RPMI7951 (cell line): ENCODE measurements at regions not wholly inside any gene's neighbourhood (a gene's known extent, or its start where the extent isn't known, plus 50 kb on each side); places are given as distances from the start of the nearest gene placed in this dataset.
"Not testable (repeated sequence)": the region's sequence is repeated elsewhere in the genome, so short reads cannot be mapped to it uniquely, and the experiment has no call there.

Source experiments
- DNase-seq: peaks from one replicate; pipeline ENCODE4 v3.0.0-alpha.2; 2012; ENCODE audit warnings: low read depth

- no peak for DNase-seq
Measured at GRCh38 chr6:55058682-55059081, 115.6 kb upstream of the HCRTR2 start.

GRCh38 chr6:55064711-55065420 lies 109.4 kb upstream of the HCRTR2 start:
- DNase-seq = no peak

DNA sequence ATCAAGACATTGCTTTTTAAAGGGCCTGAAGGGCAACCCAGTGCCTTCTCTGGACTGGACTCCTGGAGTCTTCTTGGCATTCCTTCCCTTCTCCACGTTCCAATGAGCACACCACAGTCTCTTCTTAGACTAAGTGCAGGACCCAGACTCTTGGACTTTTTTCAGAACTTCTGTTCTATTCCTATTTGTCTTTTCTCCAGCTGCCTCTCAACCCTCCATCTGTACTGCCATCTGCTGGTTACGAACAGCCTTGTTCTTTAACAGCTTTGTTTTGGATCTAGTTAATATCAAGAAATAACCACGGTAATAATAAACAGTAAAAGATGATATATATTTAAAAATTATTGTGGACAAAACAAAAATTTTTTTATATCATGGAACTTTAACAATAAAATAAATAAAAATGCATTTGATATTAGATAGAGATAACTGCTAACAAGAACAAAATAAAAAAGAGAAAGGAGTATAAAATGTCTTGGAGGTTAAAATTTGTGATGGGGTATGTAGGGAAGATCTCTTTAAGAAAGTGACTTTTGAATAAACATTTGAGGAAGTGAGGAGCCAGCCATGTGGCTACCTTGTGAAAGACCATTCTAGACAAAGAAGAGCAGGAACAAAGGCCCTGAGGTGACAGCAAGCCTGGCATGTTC lies 105.1 kb upstream of the HCRTR2 start:
- peak; percentile 38 for DNase-seq

- peak; percentile 2 for DNase-seq
Measured at GRCh38 chr6:55082021-55082420, 92.3 kb upstream of the HCRTR2 start.

- not testable (repeated sequence) for DNase-seq
Measured at GRCh38 chr6:55088011-55088410, 86.3 kb upstream of the HCRTR2 start.

DNA sequence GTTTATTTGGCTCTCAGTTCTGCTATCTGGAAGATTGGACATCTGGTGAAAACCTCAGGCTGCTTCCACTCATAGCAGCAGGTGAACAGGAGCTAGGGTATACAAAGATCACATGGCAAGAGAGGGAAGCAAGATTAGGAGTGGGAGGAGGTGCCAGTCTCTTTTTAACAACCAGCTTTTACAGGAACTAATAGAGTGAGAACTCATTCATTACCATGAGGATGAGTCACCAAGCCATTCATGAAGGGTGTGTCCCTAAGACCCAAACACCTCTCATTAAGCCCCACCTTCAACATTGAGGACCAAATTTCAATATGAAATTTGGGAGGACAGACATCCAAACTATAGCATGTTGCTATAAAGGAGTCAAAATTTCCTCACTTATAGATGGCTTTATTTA lies 85.4 kb upstream of the HCRTR2 start:
- no peak for DNase-seq

- no peak for DNase-seq
Measured at GRCh38 chr6:55089325-55089724, 85.0 kb upstream of the HCRTR2 start.

DNA sequence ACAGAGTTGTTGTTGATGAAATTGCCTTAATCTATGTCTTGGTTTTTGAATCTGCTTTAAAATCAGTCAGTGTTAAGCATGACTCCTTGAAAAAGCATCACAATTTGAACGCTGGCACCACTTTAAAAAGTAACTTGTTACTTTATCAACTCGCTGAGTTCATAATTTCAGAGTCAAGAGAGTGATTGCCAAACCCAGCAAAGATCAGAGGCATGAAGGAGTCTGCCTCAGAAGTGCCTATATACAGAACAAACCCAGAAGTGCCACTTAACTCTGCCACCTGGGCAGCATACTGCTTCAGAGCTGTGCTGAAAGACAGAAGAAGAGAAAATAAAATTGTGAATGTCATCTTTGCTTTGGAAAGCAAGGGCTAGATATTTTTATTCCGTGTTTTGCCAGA lies 73.6 kb upstream of the HCRTR2 start:
- no peak for DNase-seq

DNA sequence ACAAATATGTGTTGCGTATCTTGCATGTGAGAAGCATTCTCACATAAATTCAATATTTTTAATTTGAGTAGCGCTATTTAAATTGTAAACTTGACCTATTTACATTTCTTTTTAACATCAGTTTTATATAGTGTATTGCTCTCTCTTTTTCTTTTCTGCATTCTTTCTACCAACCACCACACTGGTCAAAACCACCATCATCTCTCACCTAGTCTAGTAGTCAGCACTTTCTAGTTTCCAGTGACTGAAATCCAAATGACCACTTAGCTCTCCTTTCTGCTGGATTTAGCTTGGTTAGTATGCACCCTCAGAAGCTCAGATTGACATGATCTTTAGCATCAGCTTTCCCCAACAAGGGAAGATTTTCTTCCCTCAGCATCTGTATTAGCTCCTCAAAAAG lies 73.2 kb upstream of the HCRTR2 start:
- DNase-seq = no peak

GRCh38 chr6:55108134-55109130 lies 65.9 kb upstream of the HCRTR2 start:
- no peak for DNase-seq

DNA sequence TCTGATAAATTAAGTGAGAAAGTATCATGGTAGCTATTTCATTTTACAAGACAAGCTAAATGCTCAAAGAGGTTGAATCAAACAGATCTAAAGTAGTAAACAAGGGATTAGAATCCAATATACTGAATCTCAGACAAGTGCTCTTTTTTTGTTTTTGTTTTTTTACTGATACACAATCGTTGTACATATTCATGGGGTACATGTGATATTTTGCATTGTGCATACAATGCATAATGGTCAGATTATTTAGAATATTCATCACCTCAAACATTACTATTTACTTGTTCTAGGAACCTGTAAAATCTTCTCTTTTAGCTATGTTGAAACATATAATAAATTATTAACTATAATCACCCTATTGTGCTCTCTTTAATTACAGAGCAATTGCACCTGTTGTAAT lies 57.0 kb upstream of the HCRTR2 start:
- no peak for DNase-seq

DNA sequence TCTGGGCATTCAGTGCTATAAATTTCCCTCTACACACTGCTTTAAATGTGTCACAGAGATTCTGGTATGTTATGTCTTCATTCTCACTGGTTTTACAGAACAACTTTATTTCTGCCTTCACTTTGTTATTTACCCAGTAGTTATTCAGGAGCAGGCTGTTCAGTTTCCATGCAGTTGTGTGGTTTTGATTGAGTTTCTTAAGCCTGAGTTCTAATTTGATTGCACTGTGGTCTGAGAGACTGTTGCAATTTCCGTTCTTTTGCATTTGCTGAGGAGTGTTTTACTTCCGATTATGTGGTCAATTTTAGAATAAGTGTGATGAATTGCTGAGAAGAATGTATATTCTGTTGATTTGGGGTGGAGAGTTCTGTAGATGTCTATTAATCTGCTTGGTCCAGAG lies 50.1 kb upstream of the HCRTR2 start:
- DNase-seq = not testable (repeated sequence)
